Left ventricle myocardium inferior (tissue), 1 donor: ENCODE measurements at regions not wholly inside any gene's neighbourhood (a gene's known extent, or its start where the extent isn't known, plus 50 kb on each side); places are given as distances from the start of the nearest gene placed in this dataset.

Experiments
- DNase-seq: peaks from one replicate; pipeline ENCODE4 v3.0.0-alpha.2; 2020
- H3K27ac ChIP-seq: fragments of 200-600 bp; replicated peaks from 2 replicates; pipeline ENCODE4 v1.8.0; 2021
- H3K27me3 ChIP-seq: fragments of 200-600 bp; 2 replicates; pipeline ENCODE4 v1.8.0; 2021; ENCODE audit warnings: low read depth
- H3K36me3 ChIP-seq: fragments of 200-600 bp; 2 replicates; pipeline ENCODE4 v1.8.0; 2021
- H3K4me1 ChIP-seq: fragments of 200-600 bp; 2 replicates; pipeline ENCODE4 v1.8.0; 2021
- H3K4me3 ChIP-seq: fragments of 200-600 bp; 2 replicates; pipeline ENCODE4 v1.8.0; 2021; ENCODE audit warnings: mild to moderate bottlenecking, moderate library complexity
- H3K9me3 ChIP-seq: fragments of 200-600 bp; replicated peaks from 2 replicates; pipeline ENCODE4 v1.8.0; 2021
- CTCF ChIP-seq: fragments of 200-600 bp; IDR thresholded peaks from 2 replicates; pipeline ENCODE4 v1.8.0; 2021; ENCODE audit warnings: antibody characterized with exemption, mild to moderate bottlenecking, borderline replicate concordance
- intact Hi-C: fragments of 100-400 bp; cut with micrococcal nuclease; formaldehyde crosslinking; loops from one replicate; pipeline ENCODE4 v1.11.0; 2022
- donor health status: DM: no; HTN: yes; CAD: no; lungs with severe emphysema.

- DNase-seq, result peak; percentile 84
- H3K36me3 ChIP-seq, result no peaks in the 10 kb centered on the region
- intact Hi-C loops, result no loop called here
- H3K4me1 ChIP-seq, result no peaks in the 10 kb centered on the region
- no peak overlapping the region for H3K4me3 ChIP-seq
- TF ChIP-seq CTCF, result peak; percentile 97
- H3K27me3 ChIP-seq, result no peaks in the 10 kb centered on the region
- no peak overlapping the region for H3K27ac ChIP-seq
- no peaks in the 10 kb centered on the region for H3K9me3 ChIP-seq
Measured at GRCh38 chr6:188821-189655, 103.2 kb upstream of the DUSP22 start.

DNA sequence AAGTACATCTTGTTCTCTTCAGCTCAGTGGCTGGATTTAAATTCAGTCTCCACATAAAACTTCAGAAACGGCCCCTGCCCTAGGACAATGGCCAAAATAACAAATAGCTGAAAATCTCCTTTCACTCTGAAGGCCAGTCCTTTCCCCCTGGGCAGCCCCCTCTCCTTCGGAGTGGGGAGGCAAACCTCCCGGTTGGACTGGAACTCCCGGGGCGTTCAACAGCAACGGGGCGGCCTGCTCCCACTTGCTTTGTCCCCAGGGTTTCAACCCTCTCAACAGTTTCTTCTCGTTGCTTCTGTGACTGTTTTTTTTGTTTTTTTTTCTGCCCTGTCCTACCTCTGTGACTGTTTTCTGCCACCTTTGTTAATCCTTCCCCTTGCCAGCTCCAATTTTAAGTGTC, 102.6 kb upstream of the DUSP22 start:
- intact Hi-C loops, result no loop called here
- Histone ChIP-seq H3K27ac (no peak overlapping the region), H3K9me3 (no peaks in the 10 kb centered on the region), H3K4me1 (no peaks in the 10 kb centered on the region), H3K36me3 (no peaks in the 10 kb centered on the region), H3K4me3 (no peak overlapping the region), H3K27me3 (no peaks in the 10 kb centered on the region)
- no peak for DNase-seq
- no peak for TF ChIP-seq CTCF

DNA sequence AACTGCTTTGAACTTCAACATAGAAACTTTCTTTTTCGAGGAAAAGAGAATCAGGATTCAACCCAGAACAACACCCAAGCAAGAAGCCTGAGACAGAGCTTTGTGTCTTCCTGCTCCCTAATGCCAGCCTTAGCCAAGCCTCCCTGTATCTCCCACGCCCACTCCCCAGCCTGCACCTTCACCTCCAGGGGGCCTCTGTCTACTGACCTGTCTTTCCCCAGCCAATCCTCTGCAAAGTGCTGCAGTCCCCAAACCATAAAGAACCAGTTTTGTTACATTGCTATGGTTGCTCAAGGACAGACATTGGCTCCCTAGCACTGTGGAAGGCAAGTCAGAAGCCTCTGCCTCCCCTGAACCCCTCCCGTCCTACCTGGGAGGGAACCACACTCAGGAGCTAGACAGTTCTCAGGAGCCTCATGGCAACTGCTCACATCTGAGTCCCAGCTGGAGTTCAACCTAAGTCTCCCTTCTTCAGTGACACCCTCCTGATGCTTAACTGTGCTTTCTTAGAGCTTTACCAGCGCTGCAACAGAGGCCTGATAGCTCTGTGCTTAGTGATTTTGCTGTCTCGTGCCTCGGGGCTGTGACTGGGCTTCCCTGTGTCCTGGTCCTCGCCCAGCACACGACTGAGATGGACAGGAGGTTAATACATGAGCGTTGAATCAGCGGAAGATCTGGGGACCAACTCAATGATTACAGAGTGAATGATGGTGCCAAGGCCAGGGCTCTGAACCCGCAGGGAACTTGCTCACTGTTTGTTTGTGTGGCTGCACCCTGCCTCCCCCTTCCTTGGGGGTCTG, 101.5 kb upstream of the DUSP22 start:
- Histone ChIP-seq H3K4me1 (peaks cover 6% of the 10 kb centered on the region), H3K27ac (no peak overlapping the region), H3K9me3 (no peaks in the 10 kb centered on the region), H3K36me3 (no peaks in the 10 kb centered on the region), H3K27me3 (no peaks in the 10 kb centered on the region), H3K4me3 (no peak overlapping the region)
- TF ChIP-seq CTCF, result no peak
- intact Hi-C loops, result no loop called here
- DNase-seq, result no peak

- H3K27me3 ChIP-seq, result no peaks in the 10 kb centered on the region
- H3K9me3 ChIP-seq, result no peaks in the 10 kb centered on the region
- no peak for TF ChIP-seq CTCF
- no peak overlapping the region for H3K4me3 ChIP-seq
- H3K4me1 ChIP-seq, result peaks cover 15% of the 10 kb centered on the region
- H3K36me3 ChIP-seq, result no peaks in the 10 kb centered on the region
- intact Hi-C loops, result no loop called here
- no peak overlapping the region for H3K27ac ChIP-seq
- DNase-seq, result no peak
Measured at GRCh38 chr6:191487-192312, 100.6 kb upstream of the DUSP22 start.

DNA sequence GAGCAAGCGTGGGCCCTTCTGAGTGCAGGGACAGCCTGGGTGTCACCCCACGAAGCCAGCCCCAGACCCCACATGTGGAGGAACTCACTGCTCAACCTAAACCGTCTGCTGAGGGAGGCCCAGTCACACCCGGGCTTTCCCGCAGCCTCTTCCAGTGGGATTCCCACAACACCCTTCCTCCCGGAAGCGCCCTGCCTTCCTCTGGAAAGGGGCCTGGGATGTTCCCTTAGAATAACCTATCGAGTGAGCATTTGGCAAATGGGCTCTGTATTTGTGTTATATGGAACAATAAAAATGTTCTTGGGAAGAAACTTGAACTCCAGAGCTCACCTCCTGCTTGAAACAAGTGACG, 100.0 kb upstream of the DUSP22 start:
- H3K27ac ChIP-seq, result no peak overlapping the region
- peaks cover 19% of the 10 kb centered on the region for H3K4me1 ChIP-seq
- no peak overlapping the region for H3K4me3 ChIP-seq
- TF ChIP-seq CTCF, result no peak
- intact Hi-C loops, result no loop called here
- no peaks in the 10 kb centered on the region for H3K36me3 ChIP-seq
- DNase-seq, result no peak
- H3K27me3 ChIP-seq, result no peaks in the 10 kb centered on the region
- no peaks in the 10 kb centered on the region for H3K9me3 ChIP-seq
